HG02759 (cell line): ENCODE measurements at regions not wholly inside any gene's neighbourhood (a gene's known extent, or its start where the extent isn't known, plus 50 kb on each side); places are given as distances from the start of the nearest gene placed in this dataset.

ENCODE experiments used
- ATAC-seq: cut with Tn5 transposase; IDR thresholded peaks from one replicate; pipeline ENCODE4 v1.9.1; 2021; ENCODE audit warnings: mild to moderate bottlenecking, moderate library complexity; ENCODE audit not compliant: unreplicated experiment

DNA sequence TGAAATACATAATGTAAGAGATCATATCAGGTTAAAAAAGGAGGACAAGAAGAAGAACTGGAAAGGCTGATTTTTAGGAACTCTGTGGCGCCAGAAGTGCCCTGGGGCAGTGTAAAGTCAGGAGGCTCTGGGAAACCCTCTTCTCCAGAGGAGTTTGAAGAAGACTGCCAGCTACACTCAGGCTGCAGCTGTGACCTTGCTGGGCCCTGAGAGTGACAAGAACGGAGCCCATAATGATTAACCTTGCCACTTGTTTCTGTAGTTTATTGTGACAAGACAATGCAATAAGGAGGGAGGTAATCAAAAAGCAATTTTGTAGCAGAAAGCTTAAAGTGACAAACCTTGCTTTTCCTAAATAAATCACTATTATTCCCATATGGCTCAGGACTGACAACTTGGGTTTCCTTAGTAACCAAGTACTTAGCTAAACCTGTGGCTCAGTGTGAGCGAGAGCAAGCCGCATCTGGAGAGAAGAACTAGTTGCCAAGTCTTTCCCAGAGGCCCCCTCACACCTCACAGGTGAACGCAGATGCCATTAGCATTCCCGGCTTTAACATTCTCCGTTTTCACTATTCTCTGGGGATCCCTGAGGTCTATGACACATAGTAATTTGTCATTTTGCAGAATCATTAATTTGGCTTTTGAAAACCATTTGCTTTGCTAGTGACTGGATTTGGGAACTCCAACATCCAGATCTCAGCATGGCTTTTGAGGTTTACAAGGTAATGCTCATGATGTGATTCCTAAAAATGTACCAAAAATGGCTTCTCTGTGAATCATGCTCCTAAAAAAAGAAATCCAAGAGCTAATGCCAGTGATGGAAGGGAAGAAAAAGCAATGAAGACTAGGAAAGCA, 115.9 kb downstream of the OMA1 start:
- no peak for ATAC-seq

DNA sequence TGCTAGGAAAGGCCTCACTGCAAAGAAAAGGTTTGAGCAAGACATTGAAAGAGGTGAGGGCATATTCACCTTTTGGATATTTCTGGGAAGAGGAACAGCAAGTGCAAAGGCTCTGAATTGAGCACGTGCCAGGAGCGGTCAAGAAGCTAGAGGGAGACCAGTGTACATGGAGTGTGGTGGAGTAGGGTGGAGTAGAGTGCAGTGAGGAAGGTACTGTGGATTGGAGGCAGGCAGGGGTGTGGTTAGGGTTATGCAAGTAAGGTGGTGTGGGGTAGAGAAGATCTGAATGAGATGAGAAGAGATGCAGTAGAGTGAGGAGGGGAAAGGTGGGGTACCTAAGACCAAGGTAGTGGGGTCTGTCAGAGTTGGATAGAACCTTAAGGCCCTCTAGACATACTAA, 119.6 kb downstream of the OMA1 start:
- ATAC-seq: no peak

DNA sequence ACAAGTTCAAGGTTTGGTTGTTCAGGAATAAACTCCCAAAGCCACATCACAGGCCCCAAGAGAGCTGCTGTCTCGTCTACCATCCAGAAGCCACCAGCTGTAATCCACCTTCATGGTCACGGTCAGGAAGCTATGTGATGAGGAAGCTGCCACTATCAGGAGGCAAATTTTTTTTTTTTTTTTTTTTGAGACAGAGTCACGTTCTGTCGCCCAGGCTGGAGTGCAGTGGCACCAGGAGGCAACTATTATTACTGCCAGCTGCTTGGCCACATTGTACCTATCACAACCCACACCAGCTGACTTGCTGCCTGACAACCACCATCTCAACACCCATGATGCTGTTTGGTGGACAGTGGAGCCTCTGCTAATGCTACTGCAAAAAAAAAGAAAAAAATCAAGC, 124.1 kb downstream of the OMA1 start:
- no peak for ATAC-seq

DNA sequence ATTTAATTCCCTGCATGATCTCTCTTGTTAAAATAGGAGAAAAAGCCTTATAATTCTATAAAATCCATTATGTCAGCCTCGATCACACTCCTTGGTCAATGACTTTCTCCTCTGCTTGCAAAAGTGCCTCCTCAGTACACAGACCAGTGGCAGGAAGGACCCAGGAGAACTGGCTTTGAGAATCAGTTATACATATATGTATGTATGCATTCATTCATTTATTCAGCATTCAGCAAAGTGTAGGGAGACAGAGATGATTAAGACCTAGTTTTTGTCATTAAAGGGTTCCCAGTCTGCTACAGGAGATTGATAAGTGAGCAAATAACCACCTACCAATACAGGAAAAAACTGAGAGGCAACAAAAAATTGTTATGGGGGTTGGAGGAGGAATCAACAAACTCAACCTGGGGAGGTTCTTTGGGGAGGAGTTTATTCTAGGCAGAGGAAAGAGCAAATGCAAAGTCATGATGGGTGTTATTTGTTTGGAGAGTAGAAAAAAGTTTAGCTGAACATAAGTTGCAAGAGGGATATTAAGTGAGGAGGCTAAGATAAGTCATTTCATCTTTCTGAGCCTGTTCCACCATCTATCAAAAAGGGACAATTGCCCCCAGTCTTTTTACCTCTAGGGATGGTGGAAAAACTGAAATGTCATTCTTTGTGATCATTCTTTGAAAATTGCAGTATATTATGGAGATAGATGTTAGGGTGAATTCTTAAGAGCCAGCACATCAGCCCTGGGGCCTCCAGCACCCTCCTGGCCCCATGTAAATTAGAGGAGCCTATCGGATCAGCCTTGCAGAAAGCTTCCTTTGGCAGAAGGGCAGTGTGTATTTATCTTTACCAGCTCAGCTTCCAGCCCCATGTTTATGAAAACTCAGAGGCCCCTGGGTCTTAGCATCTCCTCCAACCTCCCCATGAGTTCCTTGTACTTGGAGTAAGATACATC, 128.0 kb downstream of the OMA1 start:
- no peak for ATAC-seq

DNA sequence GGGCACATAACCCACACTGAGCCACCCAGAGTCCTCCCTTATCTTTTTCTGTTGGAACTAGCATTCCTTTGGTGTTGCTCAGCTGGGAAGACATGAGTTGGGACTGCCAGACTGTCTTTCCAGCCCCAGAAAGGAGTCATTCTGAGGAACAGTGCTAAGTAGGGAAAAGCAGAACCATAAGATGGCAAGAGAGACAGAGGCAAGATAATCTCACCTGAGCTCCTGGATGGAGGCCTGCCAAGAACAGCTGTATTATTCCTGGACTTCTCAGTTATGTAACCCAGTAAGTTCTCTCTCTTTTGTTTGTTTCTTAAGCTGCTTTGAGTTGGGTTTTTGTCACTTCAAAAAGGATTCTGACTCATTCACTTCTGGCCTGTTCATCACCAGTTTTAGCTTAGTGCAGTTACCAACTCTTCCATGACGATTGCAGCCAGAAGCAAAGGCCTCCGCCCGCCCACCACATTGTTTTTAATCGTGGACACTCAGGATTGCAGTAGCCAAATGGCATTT, 134.4 kb downstream of the OMA1 start:
- no peak for ATAC-seq

DNA sequence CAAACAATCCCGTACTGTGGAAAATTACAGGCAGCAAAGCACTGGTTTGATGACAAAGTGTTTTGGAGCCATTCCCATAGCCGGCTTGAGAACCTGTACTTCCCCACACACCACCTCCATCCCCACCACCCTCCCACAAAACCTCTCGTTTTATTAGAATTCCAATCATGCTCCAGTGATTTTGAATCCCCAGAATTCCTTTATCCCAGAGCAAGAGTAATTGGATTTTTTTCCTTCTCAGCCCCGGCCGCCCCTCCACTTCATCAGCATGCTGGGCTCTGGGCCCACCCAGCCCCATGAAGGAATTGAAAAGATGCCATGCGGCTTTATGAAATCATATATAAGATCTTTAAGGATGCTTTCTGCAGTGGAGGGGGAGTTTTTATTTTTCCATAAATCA, 136.6 kb downstream of the OMA1 start:
- ATAC-seq: no peak

DNA sequence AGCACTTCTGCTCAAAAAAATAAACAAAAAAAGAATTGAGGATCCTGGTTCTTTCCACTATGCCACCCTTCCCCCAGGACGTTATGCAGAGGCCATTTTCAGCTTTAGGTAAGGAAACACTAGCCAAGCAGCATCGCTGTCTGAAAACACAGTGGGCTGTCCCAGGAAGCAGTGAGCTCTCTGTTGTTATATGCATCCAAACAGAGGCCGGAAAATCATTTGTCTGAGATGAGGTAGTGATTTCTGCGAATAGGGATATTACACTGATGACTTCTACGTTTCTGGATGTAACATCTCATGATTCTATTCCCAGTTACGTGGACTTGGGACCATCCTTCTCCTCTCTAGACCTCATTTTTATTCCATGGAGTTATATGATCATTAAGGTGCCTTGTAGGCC, 137.2 kb downstream of the OMA1 start:
- ATAC-seq: no peak

DNA sequence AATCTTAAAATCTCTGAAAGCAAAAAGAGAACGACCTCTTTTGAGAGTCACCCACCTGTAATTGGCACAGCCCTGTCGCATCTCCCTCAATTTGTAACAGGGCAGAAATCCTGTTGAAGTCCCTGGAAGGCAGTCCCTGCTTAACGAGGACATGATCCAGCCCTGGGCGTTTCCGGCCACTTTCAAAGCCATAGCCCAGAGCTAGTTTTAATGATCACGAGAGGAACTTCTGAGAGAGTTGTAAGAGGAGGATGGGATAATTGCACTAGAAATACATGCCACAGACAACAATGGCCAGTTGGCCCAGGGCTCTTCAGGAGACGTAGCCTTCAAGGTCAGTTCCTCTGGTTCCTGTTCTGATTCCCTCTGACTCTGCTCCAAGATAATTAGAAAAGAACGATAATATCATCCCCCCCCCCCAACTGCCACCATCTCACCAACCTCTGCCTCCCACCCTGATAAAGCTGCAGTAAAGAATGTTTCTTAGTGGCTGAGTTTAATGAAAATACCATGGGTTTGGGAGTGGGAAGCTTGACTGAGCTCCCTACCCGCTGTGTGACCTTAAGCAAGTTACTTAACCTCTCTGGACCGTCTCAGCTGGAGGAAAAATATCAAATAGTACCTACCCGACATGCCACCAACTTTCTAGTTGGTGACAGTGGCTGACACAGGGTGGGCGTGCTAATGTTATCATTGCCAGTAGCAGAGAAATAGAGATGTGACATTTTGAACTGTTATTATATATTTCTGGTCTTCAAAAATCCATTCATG, 140.0 kb downstream of the OMA1 start:
- no peak for ATAC-seq

DNA sequence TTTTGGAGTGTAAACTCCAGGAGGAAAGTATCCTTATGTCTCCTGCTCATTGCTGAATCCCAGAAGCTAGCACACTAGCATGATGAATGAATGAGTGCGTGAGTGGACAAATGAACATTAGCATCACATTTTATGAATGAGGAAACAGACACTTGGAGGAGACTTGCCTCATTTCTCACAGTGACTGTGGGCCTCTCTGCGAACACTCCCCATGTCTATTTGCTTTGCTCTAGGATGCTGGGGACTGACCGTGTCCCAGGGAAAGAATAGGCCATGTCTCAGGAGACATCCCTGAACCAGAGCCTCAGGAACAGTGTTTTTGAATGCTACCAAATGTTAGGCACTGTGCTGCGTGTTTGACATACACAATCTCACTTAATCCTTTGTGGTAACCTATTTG, 140.9 kb downstream of the OMA1 start:
- ATAC-seq: no peak

DNA sequence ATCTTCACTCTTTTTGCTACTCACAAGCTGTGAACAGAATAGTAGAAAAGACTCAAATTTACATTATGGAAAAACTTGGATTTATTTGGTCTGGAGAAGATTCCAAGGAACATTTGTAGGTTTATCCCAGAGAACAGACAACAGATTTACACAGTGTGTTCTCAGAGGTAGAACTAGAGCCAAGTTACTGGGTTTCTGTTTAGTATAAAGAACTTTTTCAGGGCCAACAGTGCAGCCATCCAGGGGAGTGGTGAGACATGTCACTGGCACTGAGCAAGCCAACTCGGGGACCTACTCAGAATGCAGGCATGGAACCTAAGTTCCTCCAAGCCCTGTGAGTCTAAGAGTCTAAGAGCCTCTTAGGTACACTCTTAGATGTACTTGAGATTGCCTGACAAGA, 142.6 kb downstream of the OMA1 start:
- ATAC-seq: no peak

DNA sequence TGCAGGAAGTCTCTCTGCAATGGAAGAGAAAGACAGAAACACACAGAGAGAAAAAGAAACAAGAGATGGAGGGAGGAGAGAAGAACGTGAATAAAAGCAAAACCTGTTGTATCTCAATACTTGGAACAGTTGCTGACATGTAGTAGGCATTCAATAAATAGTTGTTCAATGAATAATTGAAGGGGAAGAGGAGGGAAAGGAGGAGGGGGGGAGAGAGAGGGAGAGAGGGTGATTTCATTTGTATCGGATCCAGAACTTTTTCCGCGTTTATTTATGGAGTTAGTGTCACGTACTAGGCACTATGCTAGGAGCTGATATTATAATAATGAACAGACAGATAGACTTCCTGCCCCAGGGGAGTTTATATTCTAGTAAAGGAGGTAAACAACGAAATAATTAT, 144.1 kb downstream of the OMA1 start:
- ATAC-seq: no peak

DNA sequence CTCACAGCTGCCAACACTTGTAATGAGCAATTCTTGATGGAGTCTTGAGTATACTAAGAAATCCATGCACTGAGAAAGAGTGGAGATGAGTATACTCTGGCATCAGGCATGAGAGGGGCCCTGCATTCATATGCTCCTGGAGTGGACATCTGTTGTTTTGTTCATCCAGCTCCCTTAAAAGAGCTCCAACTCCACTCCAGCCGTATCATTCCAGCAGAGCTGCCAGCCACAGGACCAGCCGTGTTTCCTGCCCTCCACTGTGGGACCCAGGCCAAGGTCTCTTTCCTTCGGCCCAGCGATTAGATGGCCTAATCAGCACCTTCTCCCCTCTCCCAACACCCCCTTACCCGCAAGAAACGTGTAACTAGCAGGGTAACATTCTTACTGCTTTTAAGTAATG, 144.5 kb downstream of the OMA1 start:
- ATAC-seq: no peak

DNA sequence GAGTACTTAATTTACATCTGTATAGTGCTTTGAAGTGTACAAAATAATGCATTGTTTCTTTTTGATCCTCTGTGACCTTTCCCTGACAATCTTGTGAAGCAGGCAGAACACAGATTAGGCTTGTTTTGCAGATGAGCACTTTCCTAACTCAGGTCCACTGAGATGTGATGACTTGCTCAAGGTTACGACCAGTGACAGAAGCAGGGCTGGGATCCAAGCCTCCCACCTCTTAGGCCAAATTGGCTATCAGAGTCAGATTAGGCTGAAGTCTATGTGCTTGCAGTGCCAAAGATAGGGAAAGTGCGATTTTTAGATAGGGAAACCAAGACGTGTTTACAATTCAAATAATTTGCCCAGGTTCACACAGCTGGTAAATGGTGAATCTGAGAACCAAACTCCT, 147.3 kb downstream of the OMA1 start:
- ATAC-seq: no peak

DNA sequence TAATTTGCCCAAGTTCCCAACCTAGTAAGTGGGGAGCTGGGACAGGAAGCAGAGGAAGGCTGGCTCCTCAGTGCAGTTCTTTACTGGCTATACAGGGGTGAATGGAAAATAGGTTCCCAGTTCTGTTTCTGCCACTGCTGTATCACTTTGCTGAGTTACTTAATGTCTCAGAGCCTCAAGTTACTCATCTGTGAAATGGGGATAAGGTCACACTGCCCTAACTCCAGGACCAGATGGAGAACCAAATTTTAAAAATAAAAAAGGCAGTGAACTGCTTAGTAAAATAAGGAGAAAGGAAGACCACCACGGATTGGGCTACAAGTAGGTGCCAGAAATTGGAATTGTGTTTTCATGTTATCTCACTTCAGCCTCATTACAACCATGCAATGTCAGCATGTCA, 147.8 kb downstream of the OMA1 start:
- no peak for ATAC-seq

DNA sequence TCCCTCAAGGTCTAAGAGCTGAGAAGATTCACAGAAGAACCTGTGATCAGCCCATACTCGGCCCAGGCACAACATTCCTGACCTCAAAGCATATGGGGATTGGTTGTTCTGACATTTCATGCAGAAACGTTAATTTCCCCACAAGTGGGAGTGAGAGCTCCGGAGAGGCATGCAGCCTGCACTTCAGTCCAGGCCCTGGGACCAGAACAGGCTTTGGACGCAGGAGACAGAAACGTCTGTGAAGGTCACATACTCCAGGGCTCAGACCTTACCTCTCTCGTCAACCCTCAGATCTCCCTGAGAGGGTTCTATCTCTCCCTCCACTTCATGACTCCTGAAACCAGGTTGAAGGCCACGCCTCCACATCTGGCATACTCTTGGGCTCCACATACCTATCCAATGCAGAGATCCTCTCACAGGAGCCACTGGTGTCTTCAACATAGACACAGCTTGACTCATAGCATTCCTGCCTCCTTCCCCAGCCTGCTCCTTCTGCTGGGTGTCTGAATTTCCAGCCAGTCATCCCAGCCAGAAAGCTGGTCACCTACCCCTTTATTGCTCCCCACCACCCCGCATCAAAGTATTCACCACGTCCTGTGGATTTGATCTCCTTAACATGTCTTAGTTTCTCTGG, 149.2 kb downstream of the OMA1 start:
- ATAC-seq: no peak

DNA sequence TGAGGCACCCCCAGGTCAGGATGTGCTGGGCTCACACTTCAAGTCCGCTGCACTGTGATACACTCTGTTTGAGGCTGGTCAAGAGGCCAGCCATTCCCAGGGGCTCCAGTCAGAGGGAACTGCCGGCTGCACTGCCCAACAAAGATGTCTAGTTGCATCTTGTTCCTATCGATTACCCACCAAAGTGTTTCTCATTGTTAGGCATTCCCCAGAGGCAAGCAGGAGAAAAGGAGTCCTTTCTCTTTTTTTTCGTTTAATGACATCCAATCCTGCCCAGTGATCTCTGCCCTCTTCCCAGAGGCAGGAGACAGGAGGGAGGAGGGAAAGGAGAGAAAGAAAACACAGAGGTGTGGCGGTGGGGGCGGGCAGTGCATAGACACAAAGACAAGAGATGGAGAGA, 150.4 kb downstream of the OMA1 start:
- ATAC-seq: no peak

DNA sequence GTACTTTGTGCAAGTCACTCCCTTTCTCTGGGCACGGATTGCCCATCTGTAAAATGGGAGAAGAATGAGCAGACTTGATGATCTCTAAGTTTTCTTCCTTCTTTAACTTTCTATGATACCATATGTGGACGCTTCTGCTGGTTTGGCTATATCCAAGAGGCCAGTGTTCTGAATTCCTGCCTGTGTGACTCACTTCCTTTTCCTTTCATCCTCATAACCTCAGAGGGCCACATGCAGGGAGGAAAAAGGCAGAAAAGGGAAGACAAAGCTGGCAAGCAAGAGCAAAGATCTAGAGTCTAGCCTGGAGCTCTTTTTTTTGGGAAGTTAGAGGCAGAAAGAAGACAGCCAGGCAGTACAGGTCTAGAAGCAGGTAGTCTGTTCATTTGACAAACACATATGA, 151.2 kb downstream of the OMA1 start:
- ATAC-seq: no peak

DNA sequence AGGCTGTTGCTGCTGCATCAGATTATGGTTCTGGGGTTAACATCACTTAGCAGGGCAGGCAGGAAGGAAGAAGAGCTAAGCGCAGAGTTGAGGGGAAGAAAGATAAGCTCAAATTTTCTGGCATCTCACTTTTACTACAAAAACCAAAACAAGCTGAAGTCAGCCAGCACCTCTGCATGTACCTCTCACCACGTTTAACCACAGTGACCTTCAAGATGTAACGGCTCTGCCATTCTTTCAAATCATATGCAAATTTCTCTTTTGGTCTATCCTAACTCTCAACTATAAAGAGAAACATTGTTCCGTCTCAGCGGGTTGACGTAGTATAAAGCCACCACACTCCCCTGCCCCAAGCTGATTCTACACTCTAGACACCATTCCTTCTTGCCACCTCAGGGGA, 154.4 kb downstream of the OMA1 start:
- ATAC-seq: no peak

DNA sequence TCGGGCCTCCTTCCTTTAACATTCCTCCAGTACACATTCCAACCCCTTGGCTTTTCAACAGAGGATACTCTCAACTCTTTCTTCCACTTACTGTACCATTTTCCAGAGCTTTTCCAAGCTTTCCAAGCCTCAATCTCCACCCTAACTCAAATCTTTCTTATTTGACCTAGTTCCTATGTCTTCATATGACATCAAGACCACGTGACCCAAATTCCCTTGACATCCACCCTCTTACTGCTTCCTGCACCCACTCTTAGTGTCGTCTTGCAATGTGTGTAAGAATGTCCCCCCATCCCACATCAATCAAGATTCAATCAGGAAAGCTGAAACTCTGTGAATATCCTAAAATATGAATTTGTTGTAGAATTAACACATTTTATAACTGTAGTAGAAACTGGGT, 155.0 kb downstream of the OMA1 start:
- no peak for ATAC-seq

DNA sequence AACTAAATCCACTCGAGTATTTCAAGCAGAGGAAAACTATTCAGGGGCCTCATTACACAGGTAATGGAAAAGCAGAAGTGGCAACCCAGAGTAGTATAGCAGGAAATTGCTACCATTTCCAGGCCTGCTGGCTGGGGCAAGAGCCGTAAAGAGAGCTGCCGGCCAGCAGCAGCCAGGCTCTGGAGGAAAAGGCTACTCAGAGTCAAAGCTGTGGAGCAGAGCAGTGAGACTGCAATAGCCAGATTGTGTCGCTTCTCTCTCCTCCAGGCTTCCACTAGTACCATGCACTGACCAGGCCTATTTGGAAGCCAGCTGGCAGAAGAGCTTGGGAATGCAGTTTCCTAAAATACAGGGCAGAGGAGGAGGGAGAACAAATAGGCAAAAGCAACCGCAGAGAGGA, 155.5 kb downstream of the OMA1 start:
- no peak for ATAC-seq

DNA sequence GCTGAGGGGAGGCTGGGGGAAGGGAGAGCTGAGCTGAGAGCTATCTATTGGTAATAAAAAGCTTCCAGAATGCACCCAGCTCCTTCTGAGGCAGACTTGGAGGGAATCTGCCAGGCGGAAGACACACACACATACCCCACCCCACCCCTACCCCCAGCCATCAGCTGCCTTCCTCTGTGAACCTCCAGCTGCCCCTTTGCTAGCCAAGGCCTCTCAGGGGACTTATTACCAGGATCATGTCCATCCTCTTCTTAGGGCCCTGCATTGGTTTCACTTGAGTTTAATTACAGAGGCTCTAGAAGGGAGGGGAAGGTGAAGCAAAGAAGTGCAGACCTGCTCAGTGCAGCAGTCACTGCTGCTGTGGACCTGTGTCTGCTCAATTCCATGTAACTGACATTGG, 156.4 kb downstream of the OMA1 start:
- no peak for ATAC-seq
